HCT116 (cell line): ENCODE measurements at regions not wholly inside any gene's neighbourhood (a gene's known extent, or its start where the extent isn't known, plus 50 kb on each side); places are given as distances from the start of the nearest gene placed in this dataset.

Experiments used
- ATAC-seq: fragments of 200-7000 bp; cut with Tn5 transposase; 2 replicates; pipeline ENCODE4 v1.9.1; 2020; ENCODE audit warnings: mild to moderate bottlenecking, moderate library complexity
- BruUV-seq: library from RNA; stranded (reverse); fragments of 400-500 nt; replicated peaks from 2 replicates; lab custom pipeline; 2021; lab: Mats Ljungman, UMichigan
- CTCF ChIA-PET: fragments of 300-600 bp; sonication (Branson Sonifier 250); formaldehyde crosslinking; loops from one replicate; lab custom pipeline; 2021; ENCODE audit warnings: antibody characterized with exemption; lab: Charles Lee
- POLR2A ChIA-PET: fragments of 300-600, 350-600 bp; sonication (Branson Sonifier 250); formaldehyde crosslinking; loops from one replicate; lab custom pipeline; 2021; ENCODE audit warnings: antibody characterized with exemption; lab: Charles Lee
- RAD21 ChIA-PET, 2 experiments: fragments of 300-600 bp; sonication (Branson Sonifier 250); formaldehyde crosslinking; loops; one replicate each; lab custom pipeline; 2023; ENCODE audit warnings: low total read pairs in 2 of 2; ENCODE audit not compliant: uncharacterized antibody in 2 of 2, unreplicated experiment in 2 of 2, low non-redundant PET in 1 of 2; lab: Charles Lee
- DNase-seq: peaks from one replicate; pipeline ENCODE4 v3.0.0-alpha.2; 2010; ENCODE audit warnings: low read depth, low spot score
- H2AFZ ChIP-seq: fragments of 200-600 bp; shearing (Covaris generic), sonication (generic); 2 replicates; pipeline ENCODE4 v1.6.1; 2017; ENCODE audit warnings: low read depth, mixed run types, mixed read lengths, antibody characterized with exemption, low read length; ENCODE audit not compliant: poor library complexity, severe bottlenecking
- H3K27ac ChIP-seq: 2 replicates; pipeline ENCODE4 v1.5.1; 2012; ENCODE audit warnings: low read depth, low read length
- H3K27me3 ChIP-seq: fragments of 200-600 bp; sonication (generic); 2 replicates; pipeline ENCODE4 v1.6.1; 2016; ENCODE audit warnings: mixed run types, low read length, mixed read lengths; ENCODE audit not compliant: insufficient read depth
- H3K36me3 ChIP-seq, 2 experiments: fragments of 200-500 bp in 1 of 2; fragments of 200-600 bp in 1 of 2; sonication (Bioruptor generic) in 1 of 2; sonication (generic) in 1 of 2; 2 replicates each; pipeline versions ENCODE4 v1.5.1 to v1.6.1; 2014 to 2016; ENCODE audit warnings: low read length in 2 of 2, inconsistent platforms in 1 of 2, mixed read lengths in 1 of 2, mixed run types in 1 of 2; ENCODE audit not compliant: insufficient read depth in 2 of 2, control insufficient read depth in 1 of 2
- H3K4me1 ChIP-seq, 2 experiments: fragments of 200-600 bp in 1 of 2; sonication (generic) in 1 of 2; 2 replicates each; pipeline versions ENCODE4 v1.5.1 to v1.6.1; 2012 to 2017; ENCODE audit warnings: low read length in 2 of 2, inconsistent platforms in 1 of 2, mild to moderate bottlenecking in 1 of 2, mixed read lengths in 1 of 2, mixed run types in 1 of 2, moderate library complexity in 1 of 2; ENCODE audit not compliant: insufficient read depth in 2 of 2, control insufficient read depth in 1 of 2
- H3K4me2 ChIP-seq: fragments of 200-600 bp; sonication (generic); 2 replicates; pipeline ENCODE4 v1.6.1; 2017; ENCODE audit warnings: mixed run types, low read length, mixed read lengths
- H3K4me3 ChIP-seq, 2 experiments: fragments of 200-600 bp in 1 of 2; sonication (generic) in 1 of 2; replicated peaks in 1 of 2; 2 replicates each; pipeline ENCODE4 v1.5.1; 2011 to 2016; ENCODE audit warnings: low read length in 2 of 2, control low read depth in 1 of 2, low read depth in 1 of 2, mild to moderate bottlenecking in 1 of 2, mixed read lengths in 1 of 2, mixed run types in 1 of 2
- H3K79me2 ChIP-seq: fragments of 200-600 bp; sonication (generic); 2 replicates; pipeline ENCODE4 v1.6.1; 2017; ENCODE audit warnings: mild to moderate bottlenecking, mixed run types, low read length, moderate library complexity, mixed read lengths; ENCODE audit not compliant: insufficient read depth
- H3K9ac ChIP-seq: fragments of 200-600 bp; sonication (generic); 2 replicates; pipeline ENCODE4 v1.6.1; 2016; ENCODE audit warnings: low read length, mixed read lengths
- H3K9me2 ChIP-seq: fragments of 200-600 bp; sonication (generic), shearing (Covaris generic); 2 replicates; pipeline ENCODE4 v1.6.1; 2017; ENCODE audit warnings: mixed run types, mild to moderate bottlenecking, moderate library complexity; ENCODE audit not compliant: insufficient read depth
- H3K9me3 ChIP-seq, 2 experiments: fragments of 200-500 bp in 1 of 2; fragments of 200-600 bp in 1 of 2; sonication (Bioruptor generic) in 1 of 2; sonication (generic) in 1 of 2; 2 replicates each; pipeline ENCODE4 v1.6.1; 2014 to 2017; ENCODE audit warnings: low read length in 2 of 2, mixed read lengths in 2 of 2, inconsistent platforms in 1 of 2, low read depth in 1 of 2, mild to moderate bottlenecking in 1 of 2, mixed run types in 1 of 2, moderate library complexity in 1 of 2; ENCODE audit not compliant: control insufficient read depth in 1 of 2, insufficient read depth in 1 of 2
- H4K20me1 ChIP-seq: fragments of 200-600 bp; sonication (generic), shearing (Covaris generic); 2 replicates; pipeline ENCODE4 v1.6.1; 2017; ENCODE audit warnings: mixed run types, mild to moderate bottlenecking, moderate library complexity; ENCODE audit not compliant: insufficient read depth
- CBX3 ChIP-seq: IDR thresholded peaks from 2 replicates; pipeline ENCODE4 v1.6.1; 2012; ENCODE audit warnings: low read depth
- CEBPB ChIP-seq: IDR thresholded peaks from 2 replicates; pipeline ENCODE4 v1.6.1; 2012; ENCODE audit warnings: low read depth
- ELF1 ChIP-seq: IDR thresholded peaks from 2 replicates; pipeline ENCODE4 v1.6.1; 2012; ENCODE audit warnings: low read depth, borderline replicate concordance
- FOSL1 ChIP-seq: IDR thresholded peaks from 2 replicates; pipeline ENCODE4 v1.6.1; 2012; ENCODE audit warnings: low read depth
- POLR2A ChIP-seq: IDR thresholded peaks from 2 replicates; pipeline ENCODE4 v1.7.0; 2011; ENCODE audit warnings: borderline replicate concordance; ENCODE audit not compliant: insufficient read depth, insufficient read length; ENCODE audit errors: extremely low read depth
- POLR2AphosphoS5 ChIP-seq: IDR thresholded peaks from 2 replicates; pipeline ENCODE4 v1.6.1; 2011; ENCODE audit warnings: mild to moderate bottlenecking, low read depth, low read length, moderate library complexity
- SP1 ChIP-seq: IDR thresholded peaks from 2 replicates; pipeline ENCODE4 v1.6.1; 2012; ENCODE audit warnings: low read depth
- SRF ChIP-seq: IDR thresholded peaks from 2 replicates; pipeline ENCODE4 v1.6.1; 2012; ENCODE audit warnings: low read depth
- YY1 ChIP-seq: IDR thresholded peaks from 2 replicates; pipeline ENCODE4 v1.6.1; 2011; ENCODE audit warnings: low read length, low read depth, moderate library complexity, mild to moderate bottlenecking; ENCODE audit not compliant: insufficient replicate concordance; ENCODE audit errors: extremely low read depth
- ZBTB33 ChIP-seq: IDR thresholded peaks from 2 replicates; pipeline ENCODE4 v1.6.1; 2011; ENCODE audit warnings: mild to moderate bottlenecking, low read length, moderate library complexity; ENCODE audit not compliant: insufficient replicate concordance; ENCODE audit errors: extremely low read depth
- ZNF274 ChIP-seq: fragments of 200-500 bp; sonication (Bioruptor generic); IDR thresholded peaks from 2 replicates; pipeline ENCODE4 v1.6.1; 2014; ENCODE audit warnings: mild to moderate bottlenecking, low read depth, low read length, inconsistent platforms
- intact Hi-C: fragments of 100-400 bp; cut with micrococcal nuclease; formaldehyde crosslinking; loops from 2 replicates; pipeline ENCODE4 v1.10.0; 2022

- TF ChIP-seq CEBPB (no peak), CBX3 (no peak), POLR2A (no peak), SRF (no peak), YY1 (no peak), ZNF274 (no peak), SP1 (no peak), FOSL1 (no peak), POLR2AphosphoS5 (no peak), ELF1 (no peak), ZBTB33 (no peak)
Observed at GRCh38 chr5:158553962-158554336, 545.8 kb downstream of the EBF1 start.

More at GRCh38 chr5:158553962-158554336, 545.8 kb downstream of the EBF1 start:
- H3K27ac ChIP-seq = no peak overlapping the region
- no peaks in the 10 kb centered on the region for H4K20me1 ChIP-seq
- no peaks in the 10 kb centered on the region for H3K9me2 ChIP-seq
- H3K4me1 ChIP-seq = no peaks in the 10 kb centered on the region
- H3K4me3 ChIP-seq = no peak overlapping the region
- H3K9ac ChIP-seq = no peak overlapping the region
- DNase-seq (no peak), ATAC-seq (no peak)
- no peaks in the 10 kb centered on the region for H3K9me3 ChIP-seq
- intact Hi-C loops = no loop called here
- no peaks in the 10 kb centered on the region for H3K36me3 ChIP-seq
- ChIA-PET CTCF (no interaction called here), POLR2A (no interaction called here), RAD21 (no interaction called here)
- H3K79me2 ChIP-seq = no peaks in the 10 kb centered on the region
- H2AFZ ChIP-seq = no peak overlapping the region
- no peak overlapping the region for H3K4me2 ChIP-seq
- H3K27me3 ChIP-seq = no peaks in the 10 kb centered on the region
- no TSS peak for BruUV-seq
